ENCODE measurements at regions not wholly inside any gene's neighbourhood (a gene's known extent, or its start where the extent isn't known, plus 50 kb on each side); places are given as distances from the start of the nearest gene placed in this dataset.
"Not testable (repeated sequence)": the region's sequence is repeated elsewhere in the genome, so short reads cannot be mapped to it uniquely, and the experiment has no call there.

- TF ChIP-seq CTCF, ZNF704 (tag by site-specific recombination; IDR thresholded peaks at IDR 0.05): not testable (repeated sequence)
Measured at GRCh38 chr6:60333708-60334107, 1952.3 kb downstream of the KHDRBS2 start.
